ENCODE measurements at regions not wholly inside any gene's neighbourhood (a gene's known extent, or its start where the extent isn't known, plus 50 kb on each side); places are given as distances from the start of the nearest gene placed in this dataset.

- no peak for TF ChIP-seq POLR2A (IDR thresholded peaks at IDR 0.05)
- TF ChIP-seq POLR2AphosphoS5 (IDR thresholded peaks at IDR 0.05), result no peak
- no peak for TF ChIP-seq EP300 (IDR thresholded peaks at IDR 0.05)
- TF ChIP-seq CTCF (IDR thresholded peaks at IDR 0.05), result no peak
- DNase-seq (ENCODE audit: low spot score in 2 of 2), result no peak
- 61% methylated on average over 2 of the region's 2 CpGs for WGBS
Measured at GRCh38 chr9:22395687-22396141, 50.9 kb upstream of the DMRTA1 start.

More at GRCh38 chr9:22395687-22396141, 50.9 kb upstream of the DMRTA1 start:
- Histone ChIP-seq H3K9me3 (no peaks in the 10 kb centered on the region), H3K36me3 (no peaks in the 10 kb centered on the region), H3K27me3 (no peaks in the 10 kb centered on the region), H3K4me1 (no peaks in the 10 kb centered on the region), H3K4me3 (no peak overlapping the region), H3K27ac (no peak overlapping the region)

Data from suprapubic skin (tissue), 4 donors.